PC-3 (cell line): ENCODE measurements at regions not wholly inside any gene's neighbourhood (a gene's known extent, or its start where the extent isn't known, plus 50 kb on each side); places are given as distances from the start of the nearest gene placed in this dataset.

ENCODE experiments used
- ATAC-seq: fragments of 200-7000 bp; cut with Tn5 transposase; 2 replicates; pipeline ENCODE4 v1.9.1; 2020; ENCODE audit warnings: mild to moderate bottlenecking, moderate library complexity
- BruUV-seq: library from RNA; stranded (reverse); fragments of 400-500 nt; replicated peaks from 2 replicates; lab custom pipeline; 2021; lab: Mats Ljungman, UMichigan
- CTCF ChIA-PET: fragments of 300-600 bp; sonication (Branson Sonifier 250); formaldehyde crosslinking; loops from one replicate; lab custom pipeline; 2022; ENCODE audit warnings: antibody characterized with exemption; lab: Charles Lee
- POLR2A ChIA-PET: fragments of 300-600 bp; sonication (Branson Sonifier 250); formaldehyde crosslinking; loops from one replicate; lab custom pipeline; 2022; ENCODE audit warnings: antibody characterized with exemption; ENCODE audit not compliant: unreplicated experiment; lab: Charles Lee
- DNase-seq: peaks from one replicate; pipeline ENCODE4 v3.0.0-alpha.2; 2015
- H2AFZ ChIP-seq: fragments of 300-600 bp; sonication (generic); 2 replicates; pipeline ENCODE4 v1.6.0; 2016; ENCODE audit warnings: antibody characterized with exemption, low read length
- H3F3A ChIP-seq: fragments of 300-600 bp; sonication (generic); one replicate; pipeline ENCODE4 v1.6.0; 2017; ENCODE audit warnings: antibody characterized with exemption, low read length, control low read depth, mild to moderate bottlenecking; ENCODE audit not compliant: unreplicated experiment
- H3K27ac ChIP-seq: fragments of 300-600 bp; sonication (generic); 2 replicates; pipeline ENCODE4 v1.5.1; 2016; ENCODE audit warnings: mild to moderate bottlenecking, low read length
- H3K27me3 ChIP-seq: fragments of 300-600 bp; sonication (generic); 2 replicates; pipeline ENCODE4 v1.6.1; 2016; ENCODE audit warnings: low read length, mixed read lengths
- H3K36me3 ChIP-seq: fragments of 300-600 bp; sonication (generic); 2 replicates; pipeline ENCODE4 v1.6.1; 2016; ENCODE audit warnings: low read depth, mixed run types, low read length, mixed read lengths
- H3K4me1 ChIP-seq: fragments of 300-600 bp; sonication (generic); 2 replicates; pipeline ENCODE4 v1.5.1; 2016; ENCODE audit warnings: low read length; ENCODE audit not compliant: insufficient read depth
- H3K4me2 ChIP-seq: fragments of 300-600 bp; sonication (generic); 2 replicates; pipeline ENCODE4 v1.6.0; 2016; ENCODE audit warnings: low read length
- H3K4me3 ChIP-seq: fragments of 300-600 bp; sonication (generic); 2 replicates; pipeline ENCODE4 v1.5.1; 2016; ENCODE audit warnings: mild to moderate bottlenecking, low read length, mixed read lengths
- H3K79me2 ChIP-seq: fragments of 300-600 bp; sonication (generic); 2 replicates; pipeline ENCODE4 v1.6.1; 2017; ENCODE audit warnings: low read length, mixed read lengths
- H3K9ac ChIP-seq: fragments of 300-600 bp; sonication (generic); 2 replicates; pipeline ENCODE4 v1.6.0; 2016; ENCODE audit warnings: mild to moderate bottlenecking, low read length
- H3K9me2 ChIP-seq: fragments of 300-600 bp; sonication (generic); replicated peaks from 2 replicates; pipeline ENCODE4 v1.6.1; 2016; ENCODE audit warnings: mixed run types, low read length, mixed read lengths
- H3K9me3 ChIP-seq: fragments of 300-600 bp; sonication (generic); 2 replicates; pipeline ENCODE4 v1.6.1; 2016; ENCODE audit warnings: low read length, mixed read lengths
- H4K20me1 ChIP-seq: fragments of 300-600 bp; sonication (generic); 2 replicates; pipeline ENCODE4 v1.6.1; 2016; ENCODE audit warnings: low read length, mixed read lengths
- CTCF ChIP-seq: fragments of 300-600 bp; sonication (generic); conservative IDR thresholded peaks from 2 replicates; pipeline ENCODE4 v1.5.1; 2017; ENCODE audit warnings: antibody characterized with exemption, low read depth, mild to moderate bottlenecking, low read length
- EZH2 ChIP-seq: fragments of 300-600 bp; sonication (generic); IDR thresholded peaks from one replicate; pipeline ENCODE4 v1.6.1; 2017; ENCODE audit warnings: antibody characterized with exemption, mild to moderate bottlenecking, low read length; ENCODE audit not compliant: unreplicated experiment
- EZH2phosphoT487 ChIP-seq: fragments of 300-600 bp; sonication (generic); IDR thresholded peaks from 2 replicates; pipeline ENCODE4 v1.6.1; 2018; ENCODE audit warnings: mild to moderate bottlenecking, antibody characterized with exemption, low read length, borderline replicate concordance
- intact Hi-C: fragments of 100-400 bp; cut with micrococcal nuclease; formaldehyde crosslinking; loops from 2 replicates; pipeline ENCODE4 v1.9.0; 2023

GRCh38 chr3:18843983-18844382 lies 304.3 kb upstream of the KCNH8 start:
- Histone ChIP-seq H3K27ac (no peak overlapping the region), H3K4me2 (no peak overlapping the region), H3K9ac (no peak overlapping the region), H3K79me2 (no peaks in the 10 kb centered on the region), H3K4me3 (no peak overlapping the region), H3K27me3 (no peaks in the 10 kb centered on the region), H3K9me2 (no peaks in the 10 kb centered on the region), H3K4me1 (peaks cover 7% of the 10 kb centered on the region; the same call in 1 of the 2 replicates), H3F3A (no peaks in the 10 kb centered on the region), H4K20me1 (no peaks in the 10 kb centered on the region), H3K36me3 (no peaks in the 10 kb centered on the region), H3K9me3 (no peaks in the 10 kb centered on the region), H2AFZ (no peak overlapping the region)
- POLR2A ChIA-PET = no interaction called here
- CTCF ChIA-PET = no interaction called here
- no peak for ATAC-seq
- no TSS peak for BruUV-seq
- TF ChIP-seq CTCF (no peak), EZH2phosphoT487 (no peak)
- intact Hi-C loops = loop anchor here (5.0 kb wide), 1 partner anchor 77 kb away; no protein-coding TSS in a partner anchor
- DNase-seq = no peak

DNA sequence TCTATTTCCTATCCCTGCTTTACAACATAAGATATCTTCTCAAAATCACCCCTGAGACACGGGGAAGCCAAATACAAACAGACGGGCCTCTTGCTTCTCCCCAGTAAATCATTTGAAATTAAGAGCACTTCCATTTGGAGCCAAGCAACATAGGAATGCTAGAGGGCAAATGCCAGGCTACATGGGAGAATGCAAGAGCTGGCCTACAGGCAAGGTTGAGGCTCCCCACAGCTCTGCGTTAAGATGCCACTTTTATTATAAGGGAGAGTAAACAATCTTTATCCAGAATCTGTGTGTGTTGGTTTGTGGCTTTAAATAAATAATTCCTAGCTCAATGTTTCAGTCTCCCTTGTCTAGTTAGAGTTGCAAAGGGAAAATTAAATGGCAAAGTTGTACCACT lies 305.1 kb upstream of the KCNH8 start:
- intact Hi-C loops = loop anchor here (5.0 kb wide), 1 partner anchor 76 kb away; no protein-coding TSS in a partner anchor
- H3K36me3 ChIP-seq = no peaks in the 10 kb centered on the region
- H3K27me3 ChIP-seq = no peaks in the 10 kb centered on the region
- no peak for TF ChIP-seq EZH2
- no peak for TF ChIP-seq EZH2phosphoT487
- no peak for TF ChIP-seq CTCF
- H3K4me3 ChIP-seq = no peak overlapping the region
- H3K4me1 ChIP-seq = peaks cover 7% of the 10 kb centered on the region; the same call in 1 of the 2 replicates
- no peak overlapping the region for H3K27ac ChIP-seq
- DNase-seq (peak; percentile 23), ATAC-seq (0 out of 2 replicates have a peak, but pooled peaks have one; percentile 27)
- no TSS peak for BruUV-seq
- ChIA-PET CTCF (no interaction called here), POLR2A (interaction anchor here (0.6 kb wide), 1 partner anchor 1321 kb away, joined by 5 read pairs; no protein-coding TSS in a partner anchor)
- no peaks in the 10 kb centered on the region for H3K9me3 ChIP-seq
- H3K9ac ChIP-seq = no peak overlapping the region
- no peaks in the 10 kb centered on the region for H3K9me2 ChIP-seq
- H3K79me2 ChIP-seq = no peaks in the 10 kb centered on the region
- H4K20me1 ChIP-seq = no peaks in the 10 kb centered on the region
- no peaks in the 10 kb centered on the region for H3F3A ChIP-seq
- H3K4me2 ChIP-seq = no peak overlapping the region
- no peak overlapping the region for H2AFZ ChIP-seq
